BLaER1 treated with 17β-estradiol and CSF1 and Interleukin-3, amounts not matched to agents 10 nM and 100 nM (cell line): ENCODE measurements at regions not wholly inside any gene's neighbourhood (a gene's known extent, or its start where the extent isn't known, plus 50 kb on each side); places are given as distances from the start of the nearest gene placed in this dataset.
"Not testable (repeated sequence)": the region's sequence is repeated elsewhere in the genome, so short reads cannot be mapped to it uniquely, and the experiment has no call there.

Experiments used
- H3K27ac ChIP-seq, 11 experiments: shearing (Covaris generic); formaldehyde crosslinking; 2 replicates each; pipeline ENCODE4 v1.8.1; 2022
- H3K27me3 ChIP-seq, 11 experiments: shearing (Covaris generic); formaldehyde crosslinking; 2 replicates each; pipeline ENCODE4 v1.8.1; 2022
- H3K36me3 ChIP-seq, 11 experiments: shearing (Covaris generic); formaldehyde crosslinking; 2 replicates each; pipeline ENCODE4 v1.8.1; 2022
- H3K4me1 ChIP-seq, 10 experiments: shearing (Covaris generic); formaldehyde crosslinking; 2 replicates each; pipeline ENCODE4 v1.8.1; 2022
- H3K4me2 ChIP-seq, 11 experiments: shearing (Covaris generic); formaldehyde crosslinking; 2 replicates each; pipeline ENCODE4 v1.8.1; 2022
- H3K4me3 ChIP-seq, 10 experiments: shearing (Covaris generic); formaldehyde crosslinking; 2 replicates each; pipeline ENCODE4 v1.8.1; 2022
- H3K9ac ChIP-seq, 11 experiments: shearing (Covaris generic); formaldehyde crosslinking; 2 replicates each; pipeline ENCODE4 v1.8.1; 2022
- H3K9me3 ChIP-seq, 11 experiments: shearing (Covaris generic); formaldehyde crosslinking; replicated peaks in 1 of 11; 2 replicates each; pipeline ENCODE4 v1.8.1; 2022
- H4K20me1 ChIP-seq, 11 experiments: shearing (Covaris generic); formaldehyde crosslinking; 2 replicates each; pipeline ENCODE4 v1.8.1; 2022
- Cebpa-rat ChIP-seq, 11 experiments: shearing (Covaris generic); IDR thresholded peaks; 2 replicates each; pipeline ENCODE4 v1.8.1; 2022

GRCh38 chr12:127981875-127982274, 285.1 kb upstream of the TMEM132C start:
- TF ChIP-seq Cebpa-rat (IDR thresholded peaks at IDR 0.05): no peak
- H3K9ac ChIP-seq: no peak overlapping the region
- H3K4me1 ChIP-seq: peaks cover 0 to 10% (median 0%) of the 10 kb centered on the region in 10 experiments; a peak in 3 of 20 replicates
- H3K27ac ChIP-seq: no peak overlapping the region
- H3K27me3 ChIP-seq: no peaks in the 10 kb centered on the region
- H3K4me2 ChIP-seq: peak overlapping the region in 2 of 11 experiments; percentile 9 to 10; a peak in 2 of 22 replicates
- H4K20me1 ChIP-seq: no peaks in the 10 kb centered on the region
- peaks cover 7 to 23% (median 15%) of the 10 kb centered on the region in 11 experiments; a peak in 19 of 22 replicates for H3K9me3 ChIP-seq
- no peak overlapping the region for H3K4me3 ChIP-seq
- H3K36me3 ChIP-seq: no peaks in the 10 kb centered on the region

DNA sequence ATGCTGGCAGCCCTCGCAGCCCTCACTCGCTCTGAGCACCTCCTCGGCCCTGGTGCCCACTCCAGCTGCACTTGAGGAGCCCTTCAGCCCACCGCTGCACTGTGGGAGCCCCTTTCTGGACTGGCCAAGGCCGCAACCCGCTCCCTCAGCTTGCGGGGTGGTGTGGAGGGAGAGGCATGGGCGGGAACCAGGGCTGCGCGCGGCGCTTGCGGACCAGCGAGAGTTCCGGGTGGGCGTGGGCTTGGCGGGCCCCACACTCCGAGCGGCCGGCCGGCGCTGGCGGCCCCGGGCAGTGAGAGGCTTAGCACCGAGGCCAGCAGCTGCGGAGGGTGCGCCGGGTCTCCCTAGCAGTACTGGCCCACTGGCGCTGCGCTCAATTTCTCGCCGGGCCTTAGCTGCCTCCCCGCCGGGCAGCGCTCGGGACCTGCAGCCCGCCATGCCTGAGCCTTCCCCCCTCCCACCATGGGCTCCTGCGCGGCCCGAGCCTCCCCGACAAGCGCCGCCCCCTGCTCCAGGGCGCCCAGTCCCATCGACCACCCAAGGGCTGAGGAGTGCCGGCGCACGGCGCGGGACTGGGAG, 283.7 kb upstream of the TMEM132C start:
- not testable (repeated sequence) for H3K4me2 ChIP-seq, H3K27ac ChIP-seq, H3K36me3 ChIP-seq, H3K27me3 ChIP-seq, H4K20me1 ChIP-seq, H3K4me3 ChIP-seq, H3K9ac ChIP-seq
- Histone ChIP-seq H3K9me3 (peaks cover 7 to 18% (median 14%) of the 10 kb centered on the region in 11 experiments; a peak in 18 of 22 replicates), H3K4me1 (peaks cover 0 to 10% (median 0%) of the 10 kb centered on the region in 10 experiments; a peak in 3 of 20 replicates)

- Histone ChIP-seq H3K4me3 (no peak overlapping the region), H3K27me3 (no peaks in the 10 kb centered on the region), H3K9me3 (peaks cover 7 to 18% (median 14%) of the 10 kb centered on the region in 11 experiments; a peak in 18 of 22 replicates), H3K9ac (no peak overlapping the region), H3K27ac (no peak overlapping the region), H4K20me1 (no peaks in the 10 kb centered on the region), H3K4me2 (no peak overlapping the region), H3K4me1 (peaks cover 0 to 10% (median 0%) of the 10 kb centered on the region in 10 experiments; a peak in 3 of 20 replicates), H3K36me3 (no peaks in the 10 kb centered on the region)
- TF ChIP-seq Cebpa-rat (IDR thresholded peaks at IDR 0.05): no peak
Measured at GRCh38 chr12:127984386-127985055, 282.4 kb upstream of the TMEM132C start.

DNA sequence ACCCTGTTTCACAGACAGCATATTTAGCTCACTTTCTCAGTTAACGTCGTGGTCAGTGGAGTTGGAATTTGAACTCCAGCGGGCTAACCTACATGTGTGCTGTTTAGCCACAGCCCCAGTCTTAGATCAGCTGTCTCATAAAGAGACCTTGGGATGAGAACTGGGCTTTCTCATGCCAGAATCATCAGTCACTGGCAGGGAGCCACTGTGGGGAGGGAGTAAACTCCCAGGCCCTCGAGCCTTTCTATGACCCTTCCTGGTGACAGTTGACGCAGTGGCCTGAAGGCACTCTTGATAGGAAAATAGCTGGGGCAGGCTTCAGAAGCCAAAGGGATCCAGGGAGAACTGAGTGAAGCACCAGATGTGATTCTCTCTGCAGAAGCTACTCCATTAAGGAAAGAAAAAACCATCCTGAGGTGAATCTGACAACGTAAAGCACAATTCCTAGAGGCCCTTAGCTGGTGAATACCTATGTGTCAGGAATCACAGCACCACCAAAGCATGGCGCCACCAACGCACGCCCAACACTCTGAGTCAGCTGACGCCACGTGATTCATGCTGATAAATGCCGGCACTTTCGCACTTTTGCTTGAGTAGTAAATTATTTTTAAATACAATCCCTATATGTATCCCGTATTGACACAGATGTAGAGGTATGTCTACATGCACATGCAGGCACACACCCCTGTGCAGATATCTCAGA, 279.6 kb upstream of the TMEM132C start:
- Histone ChIP-seq H3K4me1 (0 out of 20 replicates have a peak, but pooled peaks cover 0 to under 1% (median 0%) of the 10 kb centered on the region in 10 experiments), H3K27me3 (no peaks in the 10 kb centered on the region), H3K27ac (no peak overlapping the region), H3K4me3 (no peak overlapping the region), H4K20me1 (no peaks in the 10 kb centered on the region), H3K4me2 (no peak overlapping the region), H3K9me3 (peaks cover 13 to 31% (median 26%) of the 10 kb centered on the region in 11 experiments), H3K36me3 (no peaks in the 10 kb centered on the region), H3K9ac (no peak overlapping the region)
- TF ChIP-seq Cebpa-rat (IDR thresholded peaks at IDR 0.05): no peak

DNA sequence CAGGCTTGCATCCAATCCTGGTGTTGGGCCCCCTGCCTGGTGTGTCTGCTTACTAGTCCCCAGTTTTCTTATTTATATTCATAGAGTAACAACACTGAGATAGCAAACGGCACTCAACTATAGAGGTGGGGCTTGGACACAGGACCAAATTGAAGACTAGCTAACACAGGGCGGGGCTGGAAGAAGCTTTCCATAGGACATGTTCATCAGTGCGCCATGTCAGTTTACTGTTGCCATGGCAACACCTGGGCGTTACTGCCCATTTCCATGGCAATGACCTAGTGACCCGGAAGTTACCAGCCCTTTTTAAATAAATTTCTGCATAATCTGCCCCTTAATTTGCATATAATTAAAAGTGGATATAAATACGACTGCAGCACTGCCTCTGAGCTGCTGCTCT, 275.5 kb upstream of the TMEM132C start:
- TF ChIP-seq Cebpa-rat (IDR thresholded peaks at IDR 0.05): no peak
- no peak overlapping the region for H3K4me2 ChIP-seq

DNA sequence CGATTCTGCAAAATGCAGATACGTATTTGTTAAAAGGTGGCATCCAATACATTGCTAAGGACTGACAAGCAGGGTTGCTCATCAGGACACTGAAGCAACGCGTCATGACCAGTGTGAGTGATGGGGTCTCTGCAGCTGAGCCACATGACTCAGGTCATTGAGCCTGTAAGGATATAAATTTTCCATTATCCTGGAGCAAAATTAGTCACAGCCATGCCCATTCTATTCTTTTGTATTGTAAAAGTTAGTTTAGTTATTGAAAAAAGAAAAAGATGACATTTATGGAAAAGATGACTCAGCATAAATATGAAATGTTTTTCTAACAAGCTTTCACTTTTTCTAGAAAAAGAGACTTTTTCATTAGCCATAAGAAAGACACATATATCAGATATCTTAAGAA, 268.0 kb upstream of the TMEM132C start:
- no peak overlapping the region for H3K9ac ChIP-seq
- no peak overlapping the region for H3K4me3 ChIP-seq
- no peaks in the 10 kb centered on the region for H3K4me1 ChIP-seq
- H3K27me3 ChIP-seq: no peaks in the 10 kb centered on the region
- no peak overlapping the region for H3K27ac ChIP-seq
- H3K4me2 ChIP-seq: no peak overlapping the region
- H3K36me3 ChIP-seq: no peaks in the 10 kb centered on the region
- 0 out of 22 replicates have a peak, but pooled peaks cover 0 to 3% (median 0%) of the 10 kb centered on the region in 11 experiments for H3K9me3 ChIP-seq
- no peak for TF ChIP-seq Cebpa-rat (IDR thresholded peaks at IDR 0.05)
- no peaks in the 10 kb centered on the region for H4K20me1 ChIP-seq

More for the DNA sequence above, 275.5 kb upstream of the TMEM132C start:
- no peaks in the 10 kb centered on the region for H4K20me1 ChIP-seq
- no peak overlapping the region for H3K27ac ChIP-seq
- H3K4me3 ChIP-seq: no peak overlapping the region
- H3K36me3 ChIP-seq: no peaks in the 10 kb centered on the region
- no peaks in the 10 kb centered on the region for H3K4me1 ChIP-seq
- no peaks in the 10 kb centered on the region for H3K27me3 ChIP-seq
- peaks cover 7 to 17% (median 13%) of the 10 kb centered on the region in 11 experiments; a peak in 21 of 22 replicates for H3K9me3 ChIP-seq
- no peak overlapping the region for H3K9ac ChIP-seq

GRCh38 chr12:128004383-128004938, 262.5 kb upstream of the TMEM132C start:
- Histone ChIP-seq H4K20me1 (no peaks in the 10 kb centered on the region), H3K9ac (no peak overlapping the region), H3K4me3 (no peak overlapping the region), H3K4me2 (no peak overlapping the region), H3K27me3 (no peaks in the 10 kb centered on the region), H3K9me3 (no peaks in the 10 kb centered on the region), H3K4me1 (peaks cover 0 to 4% (median 0%) of the 10 kb centered on the region in 10 experiments; a peak in 2 of 20 replicates), H3K36me3 (no peaks in the 10 kb centered on the region), H3K27ac (no peak overlapping the region)
- no peak for TF ChIP-seq Cebpa-rat (IDR thresholded peaks at IDR 0.05)

GRCh38 chr12:128007250-128007649, 259.7 kb upstream of the TMEM132C start:
- Histone ChIP-seq H3K9ac (no peak overlapping the region), H3K27ac (no peak overlapping the region), H3K27me3 (no peaks in the 10 kb centered on the region), H3K9me3 (no peaks in the 10 kb centered on the region), H3K36me3 (no peaks in the 10 kb centered on the region), H3K4me3 (no peak overlapping the region), H4K20me1 (no peaks in the 10 kb centered on the region), H3K4me2 (no peak overlapping the region), H3K4me1 (peaks cover 0 to 4% (median 0%) of the 10 kb centered on the region in 10 experiments; a peak in 2 of 20 replicates)
- TF ChIP-seq Cebpa-rat (IDR thresholded peaks at IDR 0.05): no peak

DNA sequence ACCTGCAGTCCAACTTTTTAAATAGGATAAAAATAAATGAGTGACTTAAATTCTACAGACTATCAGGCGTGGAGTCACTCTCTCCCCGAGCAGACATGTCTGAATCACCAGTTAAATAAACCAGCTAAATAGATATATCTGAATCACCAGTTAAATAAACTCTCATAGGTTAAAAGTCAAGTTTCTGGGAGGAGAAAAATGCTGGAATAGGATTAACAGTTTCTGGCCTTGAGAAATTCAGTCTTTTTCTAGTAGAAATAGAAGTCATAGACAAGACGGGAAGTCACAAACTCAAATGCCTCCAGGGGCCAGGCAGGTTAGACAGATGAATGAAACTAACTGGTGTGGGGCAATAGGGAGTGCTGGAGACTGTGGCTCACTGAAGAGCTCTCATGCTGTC, 258.6 kb upstream of the TMEM132C start:
- Histone ChIP-seq H3K27me3 (no peaks in the 10 kb centered on the region), H3K4me1 (peaks cover 0 to 4% (median 0%) of the 10 kb centered on the region in 10 experiments; a peak in 2 of 20 replicates), H3K36me3 (no peaks in the 10 kb centered on the region), H3K9ac (no peak overlapping the region), H4K20me1 (no peaks in the 10 kb centered on the region), H3K27ac (no peak overlapping the region), H3K4me2 (no peak overlapping the region), H3K9me3 (no peaks in the 10 kb centered on the region), H3K4me3 (no peak overlapping the region)
- TF ChIP-seq Cebpa-rat (IDR thresholded peaks at IDR 0.05): no peak
